IPS-NIHi7 (cell line): ENCODE measurements at regions not wholly inside any gene's neighbourhood (a gene's known extent, or its start where the extent isn't known, plus 50 kb on each side); places are given as distances from the start of the nearest gene placed in this dataset.

Experiments
- DNase-seq: peaks from one replicate; pipeline ENCODE4 v3.0.0; 2012; ENCODE audit warnings: mixed read lengths; ENCODE audit errors: extremely low spot score

DNA sequence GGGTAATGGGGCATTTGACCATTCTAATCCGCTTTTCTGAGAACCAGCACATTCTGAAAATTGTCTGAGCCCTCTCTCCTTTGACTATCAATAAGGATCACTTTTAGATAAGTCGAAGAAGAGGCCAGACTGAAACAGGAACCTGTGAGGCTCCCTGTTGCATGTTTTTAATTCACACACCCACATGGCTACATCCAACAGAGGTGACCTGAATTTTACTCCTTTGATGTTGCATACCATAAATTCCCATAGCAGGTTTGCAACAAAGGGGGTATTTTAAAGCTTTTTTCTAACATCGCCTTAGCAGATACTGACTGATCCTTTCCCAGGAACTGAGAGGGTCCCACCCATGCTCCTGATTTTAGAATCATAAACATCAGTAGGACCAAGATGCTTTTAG, 450.8 kb downstream of the USP25 start:
- peak; percentile 16 for DNase-seq

DNA sequence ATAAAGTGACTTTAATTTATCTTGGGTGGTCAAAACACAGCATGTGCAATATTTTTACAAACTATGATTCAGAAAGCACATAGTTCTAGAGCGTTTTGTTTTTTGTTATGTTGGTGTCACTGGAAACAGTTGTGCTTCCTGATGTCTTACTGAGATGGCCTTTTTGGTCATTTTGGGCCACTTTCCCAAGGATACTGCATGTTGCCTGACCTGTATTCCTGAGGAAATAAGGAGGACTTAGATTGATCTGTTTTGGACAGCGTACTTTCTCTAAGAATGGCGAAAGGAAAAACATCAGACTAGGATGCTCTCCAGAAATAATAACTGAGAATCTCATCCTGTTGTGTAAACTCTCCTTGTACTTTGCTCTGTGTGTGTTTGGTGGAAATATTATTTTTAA, 451.2 kb downstream of the USP25 start:
- DNase-seq = no peak

GRCh38 chr21:16185766-16186165, 456.0 kb downstream of the USP25 start:
- DNase-seq = no peak

GRCh38 chr21:16186742-16187141, 457.0 kb downstream of the USP25 start:
- DNase-seq = no peak

DNA sequence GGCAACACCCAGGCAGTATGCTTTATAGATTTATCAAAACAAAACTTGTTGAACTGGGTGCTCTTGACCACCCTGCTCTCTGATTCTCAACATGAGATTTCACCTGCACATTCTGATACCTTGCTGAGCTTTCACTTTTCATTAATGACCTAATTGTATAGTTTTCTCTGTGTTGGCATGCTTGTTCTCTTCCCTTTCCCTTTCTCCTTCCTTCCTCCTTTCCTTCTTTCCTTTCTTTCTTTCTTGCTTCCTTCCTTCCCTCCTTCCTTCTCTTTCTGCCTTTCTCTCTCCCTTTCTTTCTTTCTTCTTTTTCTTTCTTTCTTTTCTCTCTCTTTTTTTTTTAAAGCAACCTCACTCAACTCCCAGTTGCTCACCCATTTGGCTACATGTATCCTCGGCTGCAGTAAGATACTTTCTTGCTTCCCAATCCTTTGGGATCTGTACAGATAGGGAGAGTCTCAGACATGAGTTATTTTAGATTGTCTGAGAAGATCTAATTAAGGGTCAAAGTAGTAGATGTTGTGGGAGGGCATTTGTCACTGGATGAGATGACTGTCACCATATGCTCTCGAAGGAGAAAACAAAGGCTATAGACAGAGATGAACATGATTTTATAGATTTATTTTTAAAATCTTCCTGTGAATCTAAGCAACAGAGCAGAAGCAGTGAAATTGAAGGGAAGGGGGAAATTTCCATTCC, 458.0 kb downstream of the USP25 start:
- no peak for DNase-seq

DNA sequence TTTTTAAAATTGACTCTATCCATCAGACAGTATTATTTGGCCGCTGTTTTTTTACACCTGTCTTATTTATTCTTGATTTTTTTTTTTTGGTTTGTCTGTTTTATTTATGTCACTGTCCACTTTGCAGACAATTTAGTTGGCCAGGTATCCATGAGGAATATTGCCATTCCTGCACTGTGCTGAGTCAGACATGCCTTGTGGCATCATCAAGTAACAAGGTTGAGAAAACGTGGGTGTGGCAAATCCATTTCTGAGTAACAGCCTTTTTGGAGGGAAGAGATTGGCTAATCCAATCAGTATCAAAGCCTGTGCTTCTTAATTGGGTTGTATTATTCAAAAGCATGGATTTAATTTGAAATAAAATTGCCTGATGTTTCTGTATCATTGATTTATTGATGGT, 463.1 kb downstream of the USP25 start:
- DNase-seq = no peak

- DNase-seq = no peak
Observed at GRCh38 chr21:16193496-16194094, 463.8 kb downstream of the USP25 start.

- DNase-seq = peak; percentile 51
Observed at GRCh38 chr21:16194095-16194787, 464.5 kb downstream of the USP25 start.

DNA sequence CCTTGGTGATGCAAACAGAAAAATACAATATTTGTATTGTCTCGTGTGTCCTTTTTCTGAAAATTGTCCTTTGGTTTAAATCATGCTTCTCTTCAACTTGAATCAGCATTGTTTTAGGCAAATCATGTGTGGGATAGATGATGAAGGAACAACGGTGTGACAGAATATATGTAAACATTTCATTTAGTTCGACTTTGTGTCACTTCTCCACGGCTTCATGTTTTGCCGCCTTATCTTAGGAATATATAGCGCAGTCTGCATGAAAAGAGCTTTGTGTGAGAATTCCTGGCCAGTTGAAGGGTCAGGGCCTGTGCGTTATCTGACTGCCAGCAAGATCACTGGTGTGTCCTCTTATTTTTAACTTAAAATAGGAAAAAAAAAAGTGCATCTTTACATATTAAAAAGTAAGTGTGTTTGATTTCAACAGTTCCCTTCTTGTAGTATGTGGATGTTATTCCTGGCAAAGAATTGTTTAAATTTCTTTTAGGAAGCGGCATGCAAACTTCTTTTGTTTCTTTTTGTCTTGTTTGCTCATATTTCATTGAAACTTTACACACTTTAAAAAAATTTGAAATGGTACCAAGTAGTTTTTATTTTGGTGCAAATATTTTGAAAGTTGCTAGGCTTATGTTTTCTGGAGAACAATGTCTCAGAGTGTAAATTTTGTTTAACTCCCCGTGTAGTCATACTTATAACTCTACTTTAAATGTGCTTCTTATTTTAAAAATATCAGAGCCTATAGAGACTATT, 465.2 kb downstream of the USP25 start:
- DNase-seq = no peak

DNA sequence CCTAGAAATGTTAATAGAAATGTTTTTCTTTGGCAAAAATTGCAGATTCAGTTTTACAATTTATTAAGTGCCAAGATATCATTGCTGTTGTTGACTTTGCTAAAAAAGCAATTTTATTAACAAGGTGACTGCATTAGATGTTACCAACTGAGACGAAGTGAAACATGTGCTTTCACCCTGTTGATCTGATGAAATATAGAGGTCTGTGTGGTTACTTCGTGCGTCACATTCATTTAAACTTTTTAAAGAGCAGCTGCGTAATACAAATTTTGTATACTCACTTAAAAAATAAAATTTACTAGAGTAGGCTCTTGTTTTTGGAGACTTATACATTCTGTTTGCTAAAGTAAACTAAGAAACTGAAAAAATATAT, 465.7 kb downstream of the USP25 start:
- DNase-seq = no peak

DNA sequence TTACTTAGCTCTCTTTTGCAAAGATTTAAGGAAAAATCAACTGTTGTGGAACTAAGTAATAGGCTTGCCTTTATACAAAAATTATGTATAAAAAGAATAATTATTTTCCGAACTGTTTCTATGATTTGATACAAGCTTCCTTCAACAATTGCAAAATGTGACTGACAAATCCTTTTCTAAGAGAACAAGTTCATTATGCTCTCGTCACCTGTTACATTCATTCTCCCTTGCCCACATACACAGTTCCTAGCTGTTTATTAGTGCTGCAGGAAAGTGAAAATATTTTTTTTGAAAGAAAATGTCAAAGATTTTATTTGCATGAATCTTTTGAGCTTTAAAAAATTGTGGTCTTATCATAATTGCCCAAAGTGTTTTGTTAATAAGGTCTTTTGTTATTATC, 466.2 kb downstream of the USP25 start:
- no peak for DNase-seq

DNA sequence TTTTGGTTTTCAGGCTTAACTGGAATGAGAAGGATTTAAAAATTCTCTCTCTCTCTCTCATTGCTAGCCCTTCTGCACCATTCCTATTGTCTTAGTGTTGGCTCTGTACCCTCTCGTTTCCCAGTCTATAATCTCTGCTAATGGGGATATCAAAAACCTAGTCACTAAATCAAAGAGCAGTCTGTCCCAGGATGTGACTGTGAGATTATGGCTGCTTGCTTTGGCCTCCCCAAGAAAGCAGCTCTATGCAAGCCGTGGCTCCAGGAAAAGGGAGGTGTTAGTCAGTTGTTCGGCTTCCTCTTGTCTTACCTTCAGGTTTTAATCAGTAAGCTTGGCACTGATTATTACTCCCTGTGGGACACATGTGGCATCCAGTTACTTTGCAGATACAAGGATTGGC, 468.8 kb downstream of the USP25 start:
- no peak for DNase-seq

- no peak for DNase-seq
Observed at GRCh38 chr21:16199539-16199938, 469.8 kb downstream of the USP25 start.

DNA sequence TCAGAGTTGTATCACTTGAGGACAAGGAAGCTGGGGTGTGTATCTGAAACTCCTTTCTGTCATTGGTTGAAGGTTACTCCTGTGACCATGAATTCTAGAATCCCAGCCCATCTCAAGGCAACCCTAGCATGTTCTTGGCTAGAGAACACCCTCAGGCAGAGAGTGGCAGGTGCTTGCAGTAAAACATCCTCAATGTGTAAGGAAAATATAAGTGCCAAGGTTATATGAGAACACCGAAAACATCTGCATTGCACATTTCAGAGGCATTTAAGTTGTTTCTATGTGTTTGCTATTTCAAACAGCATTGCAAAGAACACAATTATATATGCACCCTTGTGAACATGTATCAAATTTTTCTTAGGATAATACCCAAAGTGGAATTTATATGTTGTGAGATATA, 471.9 kb downstream of the USP25 start:
- DNase-seq = no peak

DNA sequence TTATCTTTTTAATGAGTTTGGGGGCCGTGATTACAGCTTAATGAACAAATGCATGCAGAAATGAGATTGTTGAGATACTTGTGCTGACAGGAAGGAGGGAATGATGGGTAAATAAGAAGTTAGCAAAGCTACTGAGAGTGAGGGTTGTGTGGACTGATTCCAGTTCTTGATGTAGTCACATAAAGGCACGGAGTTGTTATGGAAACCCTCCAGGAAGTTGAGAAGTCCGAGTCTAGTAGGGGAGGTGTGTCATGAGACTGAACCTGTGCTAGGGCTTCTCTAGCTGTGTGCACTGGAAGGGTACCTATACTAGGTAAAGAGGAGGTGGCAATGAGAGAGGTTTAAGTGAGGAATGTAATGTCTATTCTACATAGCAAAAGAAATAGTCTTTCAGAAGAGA, 475.7 kb downstream of the USP25 start:
- no peak for DNase-seq

GRCh38 chr21:16211339-16212303, 481.8 kb downstream of the USP25 start:
- DNase-seq = no peak

DNA sequence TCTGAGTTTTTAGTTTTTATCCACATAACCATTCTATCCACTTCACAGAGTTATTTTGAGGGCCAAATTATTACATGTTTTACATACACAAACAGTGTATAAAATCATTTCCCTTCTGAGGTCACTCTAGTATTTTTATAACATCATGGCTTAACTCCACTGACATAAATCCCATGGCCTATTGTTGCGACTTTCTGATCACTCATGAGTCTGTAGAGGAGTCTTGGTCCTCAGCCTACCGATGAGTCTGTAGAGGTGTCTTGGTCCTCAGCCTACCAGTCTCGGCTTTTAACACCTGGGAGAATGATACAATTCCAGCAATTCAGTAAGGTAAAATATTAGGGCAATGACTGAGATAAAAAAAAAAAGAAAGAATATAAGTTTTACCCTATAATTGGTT, 483.7 kb downstream of the USP25 start:
- no peak for DNase-seq

DNA sequence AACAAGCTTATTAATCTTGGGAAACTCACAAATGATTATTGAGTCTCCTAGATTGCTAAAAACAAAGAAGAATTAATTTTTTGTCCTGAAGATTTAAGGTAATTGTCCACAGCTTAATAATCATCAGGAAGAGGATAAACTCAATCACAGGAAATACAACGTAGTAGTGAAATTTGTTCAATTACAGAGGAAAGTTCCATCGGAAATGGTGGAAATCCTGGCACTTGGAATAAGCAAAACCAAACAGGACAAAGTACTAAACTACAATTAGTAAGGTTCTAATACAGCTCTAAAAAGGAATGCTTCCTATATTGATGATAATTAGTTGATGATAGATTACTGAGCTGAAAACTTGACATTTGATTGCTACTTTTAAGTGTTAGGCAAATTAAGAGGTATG, 485.4 kb downstream of the USP25 start:
- no peak for DNase-seq

GRCh38 chr21:16215663-16216183, 485.9 kb downstream of the USP25 start:
- DNase-seq = no peak

- DNase-seq = no peak
Observed at GRCh38 chr21:16216288-16216962, 486.6 kb downstream of the USP25 start.
